IMR-90 (cell line): ENCODE measurements at regions not wholly inside any gene's neighbourhood (a gene's known extent, or its start where the extent isn't known, plus 50 kb on each side); places are given as distances from the start of the nearest gene placed in this dataset.
A peak's percentile ranks its signal among the peaks of the same experiment; 100 is the strongest.

Experiments
- ATAC-seq: fragments of 200-7000 bp; cut with Tn5 transposase; 2 replicates; pipeline ENCODE4 v1.9.1; 2020; ENCODE audit warnings: low read depth, mild to moderate bottlenecking, moderate library complexity
- BruUV-seq: library from RNA; stranded (reverse); fragments of 400-500 nt; replicated peaks from 2 replicates; lab custom pipeline; 2021; lab: Mats Ljungman, UMichigan
- CTCF ChIA-PET: fragments of 300-600 bp; formaldehyde crosslinking; extraction: SDS; loops from one replicate; lab custom pipeline; 2021; ENCODE audit warnings: antibody characterized with exemption; lab: Yijun Ruan, JAX
- POLR2A ChIA-PET: fragments of 300-600 bp; sonication (Branson Sonifier 250); formaldehyde crosslinking; loops from one replicate; lab custom pipeline; 2022; ENCODE audit warnings: antibody characterized with exemption; ENCODE audit not compliant: unreplicated experiment; lab: Charles Lee
- DNase-seq: peaks from one replicate; pipeline ENCODE4 v3.0.0; 2013
- H2AFZ ChIP-seq: replicated peaks from 2 replicates; pipeline ENCODE3; 2013; ENCODE audit warnings: low read length, mild to moderate bottlenecking; ENCODE audit not compliant: poor library complexity
- H2AK5ac ChIP-seq: 2 replicates; pipeline ENCODE4 v1.6.1; 2013; ENCODE audit warnings: low read depth, low read length, inconsistent platforms
- H2AK9ac ChIP-seq: replicated peaks from 2 replicates; pipeline ENCODE3; 2013; ENCODE audit warnings: mild to moderate bottlenecking, low read depth, low read length, moderate library complexity; ENCODE audit not compliant: poor library complexity
- H2BK120ac ChIP-seq: 2 replicates; pipeline ENCODE4 v1.6.1; 2013; ENCODE audit warnings: low read depth, low read length, inconsistent platforms
- H2BK15ac ChIP-seq: 3 replicates; pipeline ENCODE4 v1.6.1; 2013; ENCODE audit warnings: low read depth, low read length, inconsistent platforms
- H2BK20ac ChIP-seq: 2 replicates; pipeline ENCODE4 v1.6.1; 2013; ENCODE audit warnings: low read depth, mild to moderate bottlenecking, inconsistent platforms, low read length, moderate library complexity
- H2BK5ac ChIP-seq: 2 replicates; pipeline ENCODE4 v1.6.1; 2013; ENCODE audit warnings: mild to moderate bottlenecking, low read depth, low read length, inconsistent platforms; ENCODE audit not compliant: poor library complexity, severe bottlenecking
- H3K14ac ChIP-seq: replicated peaks from 2 replicates; pipeline ENCODE4 v1.6.1; 2013; ENCODE audit warnings: low read depth, low read length, inconsistent platforms
- H3K18ac ChIP-seq: 2 replicates; pipeline ENCODE4 v1.6.1; 2013; ENCODE audit warnings: low read depth, low read length, control low read depth
- H3K23ac ChIP-seq: 2 replicates; pipeline ENCODE4 v1.6.1; 2013; ENCODE audit warnings: low read depth, low read length, inconsistent platforms
- H3K27ac ChIP-seq: 2 replicates; pipeline ENCODE4 v1.5.1; 2013; ENCODE audit warnings: mild to moderate bottlenecking, control low read depth, low read length; ENCODE audit not compliant: insufficient read depth
- H3K27me3 ChIP-seq: 2 replicates; pipeline ENCODE4 v1.6.1; 2013; ENCODE audit warnings: low read length; ENCODE audit not compliant: control insufficient read depth, insufficient read depth
- H3K36me3 ChIP-seq: 2 replicates; pipeline ENCODE4 v1.6.1; 2013; ENCODE audit warnings: low read length, mixed read lengths; ENCODE audit not compliant: control insufficient read depth, insufficient read depth
- H3K4ac ChIP-seq: 2 replicates; pipeline ENCODE4 v1.6.1; 2013; ENCODE audit warnings: low read depth, low read length, inconsistent platforms
- H3K4me1 ChIP-seq: 2 replicates; pipeline ENCODE4 v1.6.1; 2013; ENCODE audit warnings: low read length, mixed read lengths; ENCODE audit not compliant: control insufficient read depth, insufficient read depth
- H3K4me2 ChIP-seq: 2 replicates; pipeline ENCODE4 v1.6.1; 2013; ENCODE audit warnings: low read depth, mild to moderate bottlenecking, control low read depth, low read length, moderate library complexity
- H3K4me3 ChIP-seq: 2 replicates; pipeline ENCODE4 v1.5.1; 2013; ENCODE audit warnings: low read depth, mild to moderate bottlenecking, control low read depth, low read length, moderate library complexity; ENCODE audit not compliant: insufficient read depth
- H3K56ac ChIP-seq: 2 replicates; pipeline ENCODE4 v1.6.1; 2013; ENCODE audit warnings: low read length, inconsistent platforms; ENCODE audit not compliant: insufficient read depth; ENCODE audit errors: extremely low read depth
- H3K79me1 ChIP-seq, 2 experiments: 2 replicates each; pipeline ENCODE4 v1.6.1; 2013; ENCODE audit warnings: low read length in 2 of 2, inconsistent platforms in 1 of 2, low read depth in 1 of 2
- H3K9ac ChIP-seq: 2 replicates; pipeline ENCODE4 v1.6.1; 2013; ENCODE audit warnings: low read depth, low read length, control low read depth
- H3K9me1 ChIP-seq: 2 replicates; pipeline ENCODE4 v1.6.1; 2013; ENCODE audit warnings: low read length, inconsistent platforms; ENCODE audit not compliant: insufficient read depth
- H3K9me3 ChIP-seq: 2 replicates; pipeline ENCODE4 v1.6.1; 2013; ENCODE audit warnings: low read length; ENCODE audit not compliant: control insufficient read depth, insufficient read depth
- H4K20me1 ChIP-seq: 2 replicates; pipeline ENCODE4 v1.6.1; 2013; ENCODE audit warnings: low read length, inconsistent platforms; ENCODE audit not compliant: insufficient read depth
- H4K5ac ChIP-seq: 2 replicates; pipeline ENCODE4 v1.6.1; 2013; ENCODE audit warnings: mild to moderate bottlenecking, low read depth, low read length, control low read depth
- H4K8ac ChIP-seq, 2 experiments: 2 replicates each; pipeline ENCODE4 v1.6.1; 2013; ENCODE audit warnings: low read depth in 2 of 2, low read length in 2 of 2, control low read depth in 1 of 2, inconsistent platforms in 1 of 2
- H4K91ac ChIP-seq: 2 replicates; pipeline ENCODE4 v1.6.1; 2013; ENCODE audit warnings: low read depth, low read length, inconsistent platforms; ENCODE audit not compliant: insufficient read depth
- CEBPB ChIP-seq: IDR thresholded peaks from 2 replicates; pipeline ENCODE4 v1.6.1; 2012; ENCODE audit warnings: low read depth, low read length, improper control_type of control experiment
- CHD1 ChIP-seq: IDR thresholded peaks from 2 replicates; pipeline ENCODE4 v1.6.1; 2012; ENCODE audit warnings: low read depth, low read length, improper control_type of control experiment
- MAFK ChIP-seq: IDR thresholded peaks from 2 replicates; pipeline ENCODE4 v1.6.1; 2012; ENCODE audit warnings: low read depth, low read length, improper control_type of control experiment
- MXI1 ChIP-seq: IDR thresholded peaks from 2 replicates; pipeline ENCODE4 v1.6.1; 2012; ENCODE audit warnings: low read depth, mild to moderate bottlenecking, low read length, moderate library complexity, borderline replicate concordance
- NFE2L2 ChIP-seq: fragments of 150-350 bp; IDR thresholded peaks from 2 replicates; pipeline ENCODE4 v1.6.1; 2016; ENCODE audit warnings: low read depth, mild to moderate bottlenecking, low read length
- RCOR1 ChIP-seq: IDR thresholded peaks from 2 replicates; pipeline ENCODE4 v1.6.1; 2012; ENCODE audit warnings: mild to moderate bottlenecking, low read length, improper control_type of control experiment; ENCODE audit not compliant: insufficient replicate concordance
- WGBS, 2 experiments: methylation state at CpG; one replicate each; pipeline versions ENCODE4 v1.1.5 to v1.1.7; 2013; ENCODE audit warnings: missing lambda C conversion rate in 2 of 2; ENCODE audit not compliant: insufficient read length in 1 of 2; ENCODE audit errors: extremely low coverage in 2 of 2; 5-methylcytosine and 5-hydroxymethylcytosine counted together
- dilution Hi-C: fragments of 300-500 bp; cut with HindIII; formaldehyde crosslinking; loops from one replicate; pipeline ENCODE4 v1.14.3; 2018; ENCODE audit warnings: low sequenced_read_pairs; ENCODE audit not compliant: unreplicated experiment
- in situ Hi-C: fragments of 300-500 bp; cut with MboI; formaldehyde crosslinking; loops from 3 replicates; pipeline ENCODE4 v1.14.3; 2019; ENCODE audit warnings: low sequenced_read_pairs, inconsistent platforms, mixed read lengths
- intact Hi-C: fragments of 100-400 bp; cut with micrococcal nuclease; formaldehyde crosslinking; loops from 2 replicates; pipeline ENCODE4 v1.10.0; 2022

- no peak overlapping the region for H3K9ac ChIP-seq
These were observed 729.7 kb downstream of the RFPL4B start for GRCh38 chr6:113076816-113077215.

More at GRCh38 chr6:113076816-113077215, 729.7 kb downstream of the RFPL4B start:
- no peak overlapping the region for H3K4me2 ChIP-seq
- H3K4me1 ChIP-seq: peaks cover 2% of the 10 kb centered on the region; the same call in 1 of the 2 replicates
- H2BK15ac ChIP-seq: 0 out of 3 replicates have a peak overlapping the region, but pooled peaks have one; percentile 35
- H4K5ac ChIP-seq: no peak overlapping the region
- no peak overlapping the region for H3K14ac ChIP-seq
- TF ChIP-seq MXI1 (no peak), RCOR1 (no peak), CHD1 (no peak), MAFK (peak; percentile 80), CEBPB (no peak), NFE2L2 (no peak)
- H4K20me1 ChIP-seq: no peaks in the 10 kb centered on the region
- no peak overlapping the region for H3K56ac ChIP-seq
- POLR2A ChIA-PET: no interaction called here
- no peak overlapping the region for H2BK5ac ChIP-seq
- H3K79me1 ChIP-seq: no peaks in the 10 kb centered on the region
- H2AK5ac ChIP-seq: no peak overlapping the region
- H3K4ac ChIP-seq: 0 out of 2 replicates have a peak overlapping the region, but pooled peaks have one; percentile 21
- no peak overlapping the region for H3K27ac ChIP-seq
- H2AK9ac ChIP-seq: no peak overlapping the region
- ATAC-seq: no peak
- CTCF ChIA-PET: no interaction called here
- intact Hi-C loops: no loop called here
- H3K18ac ChIP-seq: peak overlapping the region; percentile 8; the same call in 1 of the 2 replicates
- no peak overlapping the region for H4K8ac ChIP-seq
- no peak for DNase-seq
- no peaks in the 10 kb centered on the region for H3K36me3 ChIP-seq
- H2BK20ac ChIP-seq: peak overlapping the region; percentile 14; the same call in 1 of the 2 replicates
- no CpG with 5 or more reads among the region's 1 CpG for WGBS, 2 experiments
- no peak overlapping the region for H2AFZ ChIP-seq
- dilution Hi-C loops: no loop called here
- no peak overlapping the region for H3K23ac ChIP-seq
- in situ Hi-C loops: no loop called here
- no peaks in the 10 kb centered on the region for H3K27me3 ChIP-seq
- H4K91ac ChIP-seq: no peak overlapping the region
- no peaks in the 10 kb centered on the region for H3K9me1 ChIP-seq
- peaks cover 2% of the 10 kb centered on the region; the same call in 1 of the 2 replicates for H3K9me3 ChIP-seq
- H3K4me3 ChIP-seq: no peak overlapping the region
- no peak overlapping the region for H2BK120ac ChIP-seq
- BruUV-seq: no TSS peak
